Stimulated activated CD8-positive, alpha-beta memory T cell treated with anti-CD3 and anti-CD28 coated beads, Interleukin-12 subunit alpha, Interleukin-12 subunit beta, amount 100 ng/mL, for 24 hours (primary cell): ENCODE measurements at regions not wholly inside any gene's neighbourhood (a gene's known extent, or its start where the extent isn't known, plus 50 kb on each side); places are given as distances from the start of the nearest gene placed in this dataset.
"Not testable (repeated sequence)": the region's sequence is repeated elsewhere in the genome, so short reads cannot be mapped to it uniquely, and the experiment has no call there.

Experiments
- DNase-seq: peaks from one replicate; pipeline ENCODE4 v3.0.0-alpha.2; 2020; ENCODE audit errors: extremely low read depth

- DNase-seq, result no peak
Measured at GRCh38 chr10:65620404-65621048, 1305.3 kb upstream of the LRRTM3 start.

GRCh38 chr10:65622608-65623007, 1303.2 kb upstream of the LRRTM3 start:
- DNase-seq, result no peak

GRCh38 chr10:65628493-65629139, 1297.2 kb upstream of the LRRTM3 start:
- no peak for DNase-seq

GRCh38 chr10:65660006-65660405, 1265.8 kb upstream of the LRRTM3 start:
- DNase-seq, result no peak

- DNase-seq, result no peak
Measured at GRCh38 chr10:65670087-65670486, 1255.7 kb upstream of the LRRTM3 start.

- DNase-seq, result not testable (repeated sequence)
Measured at GRCh38 chr10:65670596-65670995, 1255.2 kb upstream of the LRRTM3 start.

GRCh38 chr10:65675236-65675635, 1250.6 kb upstream of the LRRTM3 start:
- no peak for DNase-seq

- no peak for DNase-seq
Measured at GRCh38 chr10:65684896-65685295, 1240.9 kb upstream of the LRRTM3 start.

- DNase-seq, result no peak
Measured at GRCh38 chr10:65701168-65701776, 1224.6 kb upstream of the LRRTM3 start.

GRCh38 chr10:65708057-65708456, 1217.8 kb upstream of the LRRTM3 start:
- DNase-seq, result no peak

GRCh38 chr10:65710306-65710705, 1215.5 kb upstream of the LRRTM3 start:
- DNase-seq, result no peak

- DNase-seq, result no peak
Measured at GRCh38 chr10:65719790-65720189, 1206.0 kb upstream of the LRRTM3 start.

- no peak for DNase-seq
Measured at GRCh38 chr10:65720901-65721300, 1204.9 kb upstream of the LRRTM3 start.

- no peak for DNase-seq
Measured at GRCh38 chr10:65723525-65723924, 1202.3 kb upstream of the LRRTM3 start.

- no peak for DNase-seq
Measured at GRCh38 chr10:65735382-65735781, 1190.5 kb upstream of the LRRTM3 start.

GRCh38 chr10:65742906-65743305, 1182.9 kb upstream of the LRRTM3 start:
- DNase-seq, result no peak

GRCh38 chr10:65751218-65751617, 1174.6 kb upstream of the LRRTM3 start:
- DNase-seq, result no peak

GRCh38 chr10:65751896-65752295, 1173.9 kb upstream of the LRRTM3 start:
- DNase-seq, result no peak

GRCh38 chr10:65753532-65753931, 1172.3 kb upstream of the LRRTM3 start:
- DNase-seq, result no peak

- DNase-seq, result no peak
Measured at GRCh38 chr10:65754112-65754511, 1171.7 kb upstream of the LRRTM3 start.

- no peak for DNase-seq
Measured at GRCh38 chr10:65762311-65762710, 1163.5 kb upstream of the LRRTM3 start.

GRCh38 chr10:65765006-65765541, 1160.8 kb upstream of the LRRTM3 start:
- no peak for DNase-seq

- no peak for DNase-seq
Measured at GRCh38 chr10:65769828-65770227, 1156.0 kb upstream of the LRRTM3 start.
